Fibroblast of skin of left biceps (primary cell): ENCODE measurements at regions not wholly inside any gene's neighbourhood (a gene's known extent, or its start where the extent isn't known, plus 50 kb on each side); places are given as distances from the start of the nearest gene placed in this dataset.
"Not testable (repeated sequence)": the region's sequence is repeated elsewhere in the genome, so short reads cannot be mapped to it uniquely, and the experiment has no call there.

ENCODE experiments used
- DNase-seq, 2 experiments: peaks; one replicate each; pipeline ENCODE4 v3.0.0-alpha.2; 2013; ENCODE audit warnings: low read depth in 2 of 2

DNA sequence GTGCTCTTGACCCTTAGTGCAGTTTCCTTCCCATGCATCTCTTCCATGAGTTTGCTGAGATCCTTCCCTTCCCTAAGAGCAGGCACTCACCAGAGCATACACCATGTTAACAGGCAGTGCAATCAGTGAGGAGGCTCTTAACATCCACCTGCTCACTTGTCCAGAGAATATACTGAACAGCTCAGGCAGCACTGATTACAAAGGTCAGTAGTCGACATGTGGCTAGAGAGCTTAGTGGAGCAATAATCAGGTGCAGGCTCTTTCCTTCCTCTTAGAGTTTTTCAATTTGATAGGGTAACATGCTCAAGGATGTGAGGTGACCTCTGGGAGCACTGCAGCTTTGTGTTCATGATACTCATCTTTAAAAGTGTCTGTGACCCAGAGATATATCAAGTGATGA is 144.1 kb upstream of the SETBP1 start:
- no peak for DNase-seq

DNA sequence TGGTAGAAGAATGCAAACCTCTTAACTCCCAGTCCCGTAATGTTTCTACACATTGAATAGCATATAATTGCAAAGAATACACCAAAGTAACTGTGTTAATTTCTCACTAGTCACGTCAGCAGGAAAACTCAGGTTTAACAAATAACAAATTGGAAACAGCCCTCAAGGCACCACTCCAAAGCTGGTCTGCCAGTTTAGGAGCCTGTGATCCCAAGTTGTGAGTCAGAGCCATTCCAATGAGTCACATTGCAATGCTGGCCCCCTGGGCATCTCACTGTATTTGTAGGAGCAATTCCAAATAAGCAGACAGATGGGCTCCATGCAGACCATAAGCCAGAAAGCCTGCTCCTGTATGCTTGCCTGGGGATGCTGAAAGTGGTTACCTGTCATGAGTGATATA is 143.2 kb upstream of the SETBP1 start:
- DNase-seq = peak; percentile 85

DNA sequence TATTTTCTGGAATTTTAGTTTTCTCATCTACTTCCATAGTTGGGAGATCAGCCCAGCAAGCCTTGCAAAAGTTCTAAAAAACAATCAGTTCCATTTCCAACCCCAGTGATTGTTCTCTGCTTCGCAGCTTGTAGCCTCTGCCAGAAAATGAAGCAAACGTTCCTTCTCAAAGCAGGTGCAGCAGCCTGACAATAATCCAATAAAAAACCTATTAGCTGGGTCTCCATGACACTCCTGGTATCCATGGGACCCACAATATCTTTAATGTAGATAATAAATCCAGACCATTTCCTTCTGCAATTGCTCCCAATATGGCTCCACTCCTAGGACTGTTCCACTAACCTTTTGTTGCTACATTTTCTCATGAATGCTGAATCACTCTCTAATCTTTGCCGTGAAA is 140.8 kb upstream of the SETBP1 start:
- DNase-seq = no peak

DNA sequence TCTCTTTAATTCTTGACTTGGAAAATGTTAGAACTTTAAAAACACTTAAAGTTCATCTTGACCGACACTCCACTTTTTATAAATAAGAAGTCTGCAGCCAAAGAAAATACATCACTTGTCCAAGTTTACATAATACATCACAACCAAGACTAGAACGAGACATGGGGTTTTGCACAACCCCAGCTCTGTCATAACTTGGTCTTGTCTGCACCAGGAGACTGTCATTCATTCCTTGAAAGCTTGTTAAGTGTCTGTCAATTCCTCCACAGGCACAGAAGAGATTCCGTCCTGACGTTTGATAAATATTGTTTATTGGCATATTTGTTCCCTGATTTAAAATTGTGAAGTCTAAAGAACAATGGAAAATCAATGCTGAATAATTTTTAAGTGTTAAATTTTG is 139.5 kb upstream of the SETBP1 start:
- no peak for DNase-seq

DNA sequence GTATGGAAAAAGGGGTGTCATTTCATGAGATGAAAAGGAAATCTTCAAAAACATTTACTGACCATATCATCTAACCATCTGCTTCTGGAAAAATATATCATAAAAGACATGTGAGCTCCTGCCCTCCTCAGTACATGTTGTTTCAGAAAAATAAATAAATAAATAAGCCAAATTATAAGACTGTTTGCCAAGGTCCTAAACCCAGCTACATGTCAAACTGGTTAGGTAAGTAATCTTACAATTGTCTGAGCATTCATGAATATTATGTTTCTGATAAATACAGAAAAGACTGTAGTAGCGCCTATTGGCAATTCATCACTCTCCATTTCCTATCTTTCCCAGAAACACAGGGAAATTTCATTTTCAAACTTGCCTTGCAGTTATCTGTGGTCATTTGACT is 138.9 kb upstream of the SETBP1 start:
- no peak for DNase-seq

DNA sequence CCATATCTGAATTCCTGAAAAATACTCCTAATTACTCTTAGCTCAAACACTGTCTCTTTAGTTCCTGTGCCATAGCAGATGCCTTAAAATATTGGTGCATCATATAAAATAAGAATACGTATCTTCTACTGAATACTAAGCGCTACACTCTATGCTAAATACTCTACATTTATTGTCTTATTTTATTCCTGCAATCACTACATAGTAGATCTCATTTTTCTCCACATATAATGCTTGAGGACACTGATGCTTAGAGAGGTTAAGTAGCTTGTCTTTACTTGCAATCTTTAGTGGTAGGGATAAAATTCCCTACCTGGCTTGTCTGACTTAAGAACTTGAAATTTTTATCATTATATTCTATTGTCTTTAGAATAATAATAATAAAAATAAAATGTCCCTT is 137.3 kb upstream of the SETBP1 start:
- no peak for DNase-seq

DNA sequence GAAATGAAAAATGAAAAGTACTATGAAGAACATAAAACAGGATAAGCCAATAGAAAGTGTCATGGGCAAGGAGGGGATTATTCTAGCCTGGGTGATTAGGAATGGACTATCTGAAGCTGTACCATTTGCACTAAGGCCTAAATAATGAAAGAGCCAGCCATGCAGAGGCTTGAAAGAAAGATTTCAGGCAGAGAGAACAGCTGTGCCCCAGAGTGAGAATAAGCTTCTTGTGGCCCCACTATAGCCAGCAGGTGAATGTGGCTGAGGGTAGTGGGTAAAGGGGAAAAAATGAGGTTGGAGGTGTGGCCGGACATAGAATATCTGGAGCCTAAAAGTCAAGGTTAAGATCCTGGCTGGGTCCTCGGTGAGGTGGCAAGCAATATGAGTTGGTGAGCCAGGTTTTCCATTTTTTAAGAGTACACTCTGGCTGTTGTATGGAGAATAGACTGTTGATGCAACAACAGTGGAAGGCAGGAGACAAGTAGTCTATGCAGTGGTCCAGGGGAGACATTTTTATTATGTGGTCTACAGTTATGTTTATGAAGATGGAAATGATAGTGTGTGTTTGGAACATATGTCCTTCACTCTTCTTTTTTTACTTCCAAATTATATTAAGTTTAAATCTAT is 135.2 kb upstream of the SETBP1 start:
- DNase-seq = no peak

DNA sequence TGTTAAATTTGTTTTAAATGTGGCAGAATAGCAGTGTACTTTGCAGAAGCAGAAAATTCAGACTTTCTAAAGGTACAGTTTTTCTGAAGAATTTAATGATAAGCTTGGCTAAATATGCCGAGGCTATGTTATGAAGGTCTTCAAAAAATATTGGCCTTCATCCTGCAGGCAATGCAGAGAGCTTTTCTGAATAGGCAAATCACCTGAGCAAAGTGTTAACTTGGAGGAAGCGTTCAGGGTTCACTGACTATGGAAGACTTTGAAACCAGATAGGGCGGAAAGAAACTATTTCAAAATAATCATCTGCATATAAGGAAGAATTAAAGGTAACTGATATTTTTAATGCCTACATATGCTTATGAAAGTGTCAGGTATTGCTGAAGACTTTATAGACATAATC is 133.7 kb upstream of the SETBP1 start:
- no peak for DNase-seq

DNA sequence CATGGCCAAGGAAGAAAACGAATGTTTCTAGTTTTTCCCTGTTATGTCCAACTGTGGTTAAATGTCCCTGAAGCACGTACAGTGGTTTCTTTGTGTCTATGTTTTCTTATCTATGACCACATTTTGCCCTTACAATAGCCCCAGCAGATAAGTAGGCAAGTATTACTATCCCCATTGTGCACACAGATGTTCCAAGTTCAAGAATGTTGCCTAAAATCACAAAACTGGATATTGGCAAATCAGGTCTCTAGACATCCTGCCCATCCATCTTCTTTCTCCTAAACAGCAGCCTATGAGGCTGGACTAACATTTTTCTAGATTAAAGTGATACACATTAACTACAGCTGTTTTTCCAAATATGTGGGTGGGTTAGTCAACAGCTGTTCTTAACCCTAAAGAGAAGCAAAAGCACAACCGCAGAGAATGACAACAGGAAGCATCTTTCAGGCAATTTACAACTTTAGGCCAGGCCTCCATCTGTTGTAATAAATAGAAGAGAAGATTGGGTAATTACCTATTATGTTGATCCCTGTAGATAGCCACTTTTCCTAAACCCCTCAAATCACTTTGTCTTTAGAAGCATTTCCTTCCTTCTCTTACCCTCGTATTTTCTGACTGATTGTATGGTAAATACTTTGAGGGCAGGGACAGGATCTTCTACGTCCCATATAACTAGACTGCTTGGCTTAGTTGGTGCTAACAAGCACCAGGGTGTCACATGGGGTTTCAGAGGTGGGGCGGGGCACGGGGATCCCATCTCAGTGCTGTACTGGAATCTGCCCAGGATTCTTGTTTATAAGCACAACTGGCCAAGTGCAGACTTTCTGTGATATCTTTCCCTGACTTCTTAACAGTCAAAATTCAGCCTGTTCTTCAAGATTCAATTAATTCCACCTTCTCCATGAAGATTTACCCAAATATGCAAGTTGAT is 132.1 kb upstream of the SETBP1 start:
- no peak for DNase-seq

DNA sequence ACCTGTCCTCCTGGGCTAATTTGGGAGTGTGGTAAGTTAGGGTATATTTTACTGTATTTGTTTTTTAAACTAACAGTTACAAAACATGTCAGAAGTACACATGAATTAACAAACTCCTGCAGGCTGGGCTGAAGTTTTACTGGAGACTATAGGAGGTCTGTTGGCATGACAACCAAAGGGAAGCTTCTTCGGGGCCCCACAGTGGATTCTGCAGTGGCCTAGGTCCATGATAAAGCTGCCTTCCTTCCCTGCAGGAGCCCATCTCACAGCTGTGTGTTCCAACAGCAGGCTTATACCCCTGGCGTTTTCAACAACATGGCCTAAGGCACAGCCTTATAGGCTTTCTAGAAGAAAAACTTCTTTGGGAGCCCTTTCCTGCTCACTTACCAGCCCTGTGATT is 128.0 kb upstream of the SETBP1 start:
- DNase-seq = no peak

DNA sequence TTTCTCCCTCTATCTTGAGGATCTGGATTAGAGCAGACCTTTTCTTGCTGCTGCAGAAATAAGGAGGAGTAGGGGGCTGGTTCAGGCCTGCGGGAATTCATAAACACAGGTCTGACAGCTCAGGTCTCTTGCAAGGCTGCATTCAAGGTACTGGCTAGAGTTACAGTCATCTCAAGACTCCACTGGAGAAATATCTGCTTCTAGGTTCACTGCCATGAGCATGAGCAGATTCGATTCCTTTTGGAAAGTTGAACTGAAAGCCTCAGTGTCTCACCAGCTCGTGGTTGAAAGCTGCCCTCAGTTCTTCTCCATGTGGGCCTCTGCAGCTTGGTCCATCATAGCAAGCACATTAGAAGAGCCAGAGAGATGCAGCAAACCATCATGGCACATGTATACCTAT is 124.4 kb upstream of the SETBP1 start:
- no peak for DNase-seq

DNA sequence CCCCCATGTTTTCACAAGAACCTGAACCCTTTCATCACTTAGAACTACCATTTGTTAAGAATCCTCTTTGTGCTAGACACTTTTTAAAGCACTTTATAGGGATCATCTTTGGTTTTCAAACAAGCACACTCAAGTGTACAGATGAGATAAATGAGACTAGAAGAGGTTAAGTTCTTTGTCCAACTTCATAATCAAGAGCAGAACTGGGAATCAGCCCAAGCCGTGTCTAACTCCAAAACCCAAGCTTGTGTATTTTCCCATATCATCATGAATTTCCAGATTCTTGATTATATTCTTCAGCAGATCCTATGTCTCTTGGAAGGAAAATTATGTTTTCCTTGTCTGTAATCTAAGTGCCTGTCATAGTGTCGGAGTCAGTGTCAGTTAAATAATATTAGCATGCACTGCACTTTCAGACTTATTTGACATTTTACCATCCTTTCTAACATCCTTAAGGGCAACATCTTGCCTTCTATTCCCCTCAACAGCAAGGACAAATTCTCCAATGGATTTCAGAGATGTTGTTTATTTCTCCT is 123.0 kb upstream of the SETBP1 start:
- no peak for DNase-seq

DNA sequence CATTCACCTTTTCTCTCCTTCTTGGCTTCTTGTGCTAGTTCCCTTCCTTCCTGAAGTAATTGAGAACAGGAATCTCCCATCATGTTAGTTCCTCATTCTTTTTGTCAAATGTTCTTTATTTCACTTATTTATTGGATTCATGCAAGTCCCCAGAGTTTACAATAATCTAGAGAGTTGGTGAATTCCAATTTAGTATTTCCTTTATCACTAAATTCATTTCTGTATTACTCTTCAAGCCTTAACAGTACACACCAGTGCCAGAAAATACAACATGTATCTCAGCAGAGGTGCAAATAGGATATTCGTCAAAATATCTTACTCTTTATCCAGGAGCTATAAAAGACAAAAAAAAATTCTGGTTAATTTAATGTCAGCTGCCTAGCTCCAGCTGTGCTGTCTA is 121.9 kb upstream of the SETBP1 start:
- DNase-seq = no peak

DNA sequence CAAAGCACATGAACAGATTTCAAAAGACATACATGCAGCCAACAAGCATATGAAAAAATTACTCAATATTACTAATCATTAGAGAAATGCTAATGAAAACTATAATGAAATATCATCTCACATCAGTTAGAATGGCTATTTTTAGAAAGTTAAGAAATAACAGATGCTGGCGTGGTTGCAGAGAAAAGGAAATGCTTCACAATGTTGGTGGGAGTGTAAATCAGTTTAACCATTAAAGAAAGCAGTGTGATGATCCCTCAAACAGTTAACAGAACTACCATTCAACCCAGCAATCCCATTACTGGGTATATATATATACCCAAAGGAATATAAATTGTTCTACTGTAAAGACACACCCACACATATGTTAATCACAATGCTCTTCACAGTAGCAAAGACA is 117.7 kb upstream of the SETBP1 start:
- peak in 1 of 2 experiments; percentile 40 for DNase-seq

DNA sequence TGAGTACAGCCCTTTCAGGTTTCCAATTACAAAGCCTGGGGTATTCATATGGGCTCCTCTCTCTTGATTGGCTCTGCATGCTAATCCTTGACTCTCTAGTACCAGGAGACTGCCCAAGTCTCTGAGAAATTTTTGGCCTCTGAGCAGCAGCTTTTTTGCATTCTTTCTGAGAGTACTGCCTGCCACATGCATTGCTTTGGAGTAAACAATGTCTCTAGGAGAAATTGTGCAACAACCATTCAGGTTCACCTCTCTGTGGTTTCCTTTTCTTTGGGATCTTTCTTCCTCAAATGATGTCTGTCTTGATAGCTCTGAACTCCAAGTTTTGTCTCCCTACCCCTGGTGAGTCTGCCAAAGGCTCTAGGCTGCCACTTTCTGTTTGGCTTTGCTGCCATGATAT is 115.8 kb upstream of the SETBP1 start:
- no peak for DNase-seq

DNA sequence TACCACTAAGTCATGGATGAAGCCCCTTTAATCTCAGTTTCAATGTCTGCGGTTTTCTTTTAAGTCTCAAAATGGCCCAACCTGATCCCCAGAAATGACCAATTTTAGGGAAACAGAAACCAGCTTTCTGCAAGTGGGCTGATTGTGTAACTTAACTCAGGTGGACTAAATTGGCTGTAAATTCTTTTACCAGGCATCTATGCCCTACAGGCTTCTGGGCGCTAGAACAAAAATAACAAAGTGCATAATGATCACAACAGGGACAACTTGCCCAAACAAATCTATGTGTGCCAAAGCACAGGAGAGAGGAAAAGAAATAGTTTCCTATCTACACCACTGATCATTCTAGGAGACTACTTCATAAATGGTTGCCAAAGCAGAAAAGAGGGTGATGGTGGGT is 112.3 kb upstream of the SETBP1 start:
- no peak for DNase-seq

DNA sequence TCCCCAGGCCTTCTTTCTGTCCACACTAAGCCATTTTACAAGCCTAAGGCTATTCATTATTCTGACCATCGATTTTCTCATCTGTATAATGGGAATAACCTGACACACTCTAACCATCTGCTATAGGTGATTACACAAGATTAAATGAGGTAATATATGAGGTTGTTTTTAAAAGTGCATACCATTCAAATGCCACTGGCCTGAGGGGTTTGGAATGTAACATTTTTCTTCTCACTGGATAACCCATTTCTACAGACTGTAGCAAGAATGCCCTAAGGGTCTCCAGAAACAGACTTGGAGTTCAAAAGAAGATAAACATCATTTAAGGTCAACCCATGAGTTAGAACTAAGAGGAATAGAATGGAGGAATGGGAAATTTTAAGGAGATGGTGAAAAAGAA is 111.7 kb upstream of the SETBP1 start:
- DNase-seq = no peak

DNA sequence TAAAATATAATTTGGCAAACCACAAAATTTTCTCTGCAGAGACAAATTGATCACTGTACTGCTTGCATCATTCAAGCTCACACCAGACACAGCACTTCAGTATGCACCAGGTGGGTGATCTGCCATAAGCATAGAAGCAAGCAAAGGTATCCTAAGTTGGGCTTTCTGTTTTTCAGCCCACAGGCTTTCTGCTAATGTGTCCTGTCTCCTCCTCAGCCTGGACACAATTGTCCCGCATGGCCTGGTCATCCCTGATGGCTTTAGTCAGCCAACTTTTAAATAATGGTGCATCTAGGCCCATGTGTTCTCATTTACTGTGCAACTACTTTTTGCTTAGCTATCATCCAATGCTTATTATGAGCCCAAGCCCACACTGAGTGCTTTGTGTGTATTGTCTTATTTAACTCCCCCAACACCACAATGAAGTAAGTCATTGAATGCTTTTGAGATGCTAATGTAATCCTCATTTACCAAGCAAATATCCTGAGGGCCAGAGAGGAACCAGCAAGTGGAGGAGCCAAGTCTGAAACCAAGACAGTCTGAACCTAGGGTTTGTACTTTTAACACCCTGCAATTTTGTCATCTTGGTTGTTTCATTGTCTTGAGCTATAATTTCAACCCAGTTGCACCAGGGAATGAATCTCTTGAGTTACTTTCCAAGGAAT is 111.2 kb upstream of the SETBP1 start:
- DNase-seq = no peak

DNA sequence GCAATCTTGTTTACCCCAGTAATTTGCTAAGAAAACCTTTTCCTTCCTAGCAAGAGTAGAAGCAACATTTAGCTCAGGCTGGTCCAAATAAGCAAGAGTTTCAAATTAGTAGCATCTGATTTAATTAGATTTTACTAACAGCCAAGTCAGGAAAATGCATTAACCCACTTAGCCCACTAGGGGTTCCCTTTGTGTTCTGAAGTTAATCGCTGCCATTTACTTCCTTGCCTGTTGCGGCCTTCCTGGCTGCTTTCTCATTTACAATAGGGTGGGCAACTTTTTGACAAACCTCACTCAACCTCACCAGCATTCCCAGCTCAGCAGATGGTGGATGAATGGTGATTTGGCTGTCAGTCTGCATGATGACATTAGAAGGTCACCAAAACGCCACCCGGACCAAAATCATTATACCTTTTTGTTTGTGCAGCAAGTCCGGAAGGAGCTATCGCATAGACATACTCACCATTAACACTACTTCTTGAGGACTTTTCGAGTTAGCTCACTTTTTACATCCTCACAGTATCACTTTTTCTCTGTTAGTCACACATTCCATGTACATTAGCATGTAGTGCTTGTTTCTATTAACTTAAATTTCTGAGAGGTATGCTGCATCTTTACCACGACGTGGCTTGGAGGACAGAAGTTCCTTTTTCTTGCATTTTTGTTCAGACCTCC is 101.5 kb upstream of the SETBP1 start:
- DNase-seq = no peak

DNA sequence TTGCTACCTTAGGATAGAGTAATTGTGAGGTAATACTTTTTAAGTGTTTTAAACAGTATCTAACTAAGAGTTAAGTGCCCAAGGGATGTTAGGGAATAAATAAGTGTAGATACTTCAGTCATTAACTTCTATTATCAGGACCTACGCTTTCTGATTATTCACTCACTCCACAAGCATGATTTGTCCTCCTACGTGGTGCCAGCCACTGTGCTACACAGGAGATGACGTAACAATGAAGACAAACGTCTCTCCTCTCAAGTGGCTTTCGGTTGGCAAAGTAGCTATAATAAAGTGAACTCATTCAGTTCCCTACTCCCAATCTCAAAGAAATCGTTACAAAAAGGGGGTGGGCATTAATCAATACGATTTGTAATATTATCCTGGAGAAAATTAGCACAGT is 100.9 kb upstream of the SETBP1 start:
- no peak for DNase-seq

DNA sequence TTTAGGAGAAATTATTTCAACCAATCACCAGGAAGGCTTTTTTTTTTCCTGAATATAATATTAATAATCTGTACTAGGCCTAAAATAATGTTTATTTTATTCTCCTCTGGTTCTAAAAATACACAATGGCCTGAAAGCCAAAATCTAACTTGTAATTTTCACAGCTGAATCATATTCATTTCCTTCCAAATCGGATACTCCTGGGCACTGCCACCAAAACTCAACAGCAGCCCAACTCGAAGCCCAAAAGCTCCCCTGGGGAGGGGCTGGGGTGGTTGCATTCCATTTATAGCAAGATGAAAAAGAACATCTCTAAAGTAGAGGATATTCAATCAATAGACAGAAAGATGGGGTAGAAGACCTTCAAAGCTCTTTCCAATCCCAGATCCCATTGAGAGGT is 100.5 kb upstream of the SETBP1 start:
- DNase-seq = no peak

DNA sequence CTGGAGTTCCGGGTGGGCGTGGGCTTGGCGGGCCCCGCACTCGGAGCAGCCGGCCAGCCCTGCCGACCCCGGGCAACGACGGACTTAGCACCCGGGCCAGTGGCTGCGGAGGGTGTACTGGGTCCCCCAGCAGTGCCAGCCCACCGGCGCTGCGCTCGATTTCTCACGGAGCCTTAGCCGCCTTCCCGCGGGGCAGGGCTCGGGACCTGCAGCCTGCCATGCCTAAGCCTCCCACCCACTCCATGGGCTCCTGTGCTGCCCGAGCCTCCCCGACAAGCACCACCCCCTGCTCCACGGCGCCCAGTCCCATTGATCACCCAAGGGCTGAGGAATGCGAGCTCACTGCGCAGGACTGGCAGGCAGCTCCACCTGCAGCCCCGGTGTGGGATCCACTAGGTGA is 99.9 kb upstream of the SETBP1 start:
- not testable (repeated sequence) for DNase-seq
